Lower leg skin (tissue), 4 donors: ENCODE measurements at regions not wholly inside any gene's neighbourhood (a gene's known extent, or its start where the extent isn't known, plus 50 kb on each side); places are given as distances from the start of the nearest gene placed in this dataset.
"Not testable (repeated sequence)": the region's sequence is repeated elsewhere in the genome, so short reads cannot be mapped to it uniquely, and the experiment has no call there.

Experiments
- DNase-seq, 2 donors: peaks; one replicate each; pipeline ENCODE4 v3.0.0-alpha.2; 2019; ENCODE audit warnings: low spot score in 2 of 2
- H3K4me3 ChIP-seq: fragments of 200-600 bp; sonication (generic); 2 replicates; pipeline ENCODE4 v1.5.1; 2017; ENCODE audit warnings: mild to moderate bottlenecking, low read depth; ENCODE audit not compliant: poor library complexity, severe bottlenecking
- CTCF ChIP-seq, 3 donors: fragments of 450-650 bp; IDR thresholded peaks; one replicate each; pipeline ENCODE4 v1.5.1; 2016; ENCODE audit warnings: antibody characterized with exemption in 3 of 3, mild to moderate bottlenecking in 3 of 3, moderate library complexity in 2 of 3
- POLR2A ChIP-seq, 2 donors: fragments of 450-650 bp; IDR thresholded peaks; one replicate each; pipeline ENCODE4 v1.6.1; 2016 to 2017; ENCODE audit warnings: antibody characterized with exemption in 2 of 2, mild to moderate bottlenecking in 1 of 2, moderate library complexity in 1 of 2
- WGBS, 2 donors: methylation state at CpG; one replicate each; pipeline ENCODE4 v1.1.5; 2018; 5-methylcytosine and 5-hydroxymethylcytosine counted together
- intact Hi-C: fragments of 100-400 bp; cut with DNase I; formaldehyde crosslinking; loops from one replicate; pipeline ENCODE4 v1.15.0; 2023; ENCODE audit warnings: low total_unique reads

GRCh38 chr17:34424814-34425491 is 61.9 kb upstream of the CCL1 start:
- WGBS, 2 donors = 12 to 26% methylated on average over 12 to 13 of the region's 14 CpGs
- intact Hi-C loops = loop anchor here (5.0 kb wide), 2 partner anchors 212 to 697 kb away; partner anchors contain the start of gene FNDC8

GRCh38 chr17:34423978-34424813 is 61.2 kb upstream of the CCL1 start:
- 6 to 7% methylated on average over 27 to 29 of the region's 29 CpGs for WGBS, 2 donors
- DNase-seq = peak in 1 of 2 donors; percentile 76
- TF ChIP-seq POLR2A (IDR thresholded peaks at IDR 0.05) = no peak
- no peak for TF ChIP-seq CTCF (IDR thresholded peaks at IDR 0.05)
- intact Hi-C loops = loop anchor here (5.0 kb wide), 2 partner anchors 213 to 698 kb away; partner anchors contain the start of gene FNDC8
- no peak overlapping the region for H3K4me3 ChIP-seq

More at GRCh38 chr17:34424814-34425491, 61.9 kb upstream of the CCL1 start:
- peak in 1 of 2 donors; percentile 32 for DNase-seq
- no peak overlapping the region for H3K4me3 ChIP-seq
- TF ChIP-seq CTCF (IDR thresholded peaks at IDR 0.05) (no peak), POLR2A (IDR thresholded peaks at IDR 0.05) (no peak)

- not testable (repeated sequence) for H3K4me3 ChIP-seq, DNase-seq
- intact Hi-C loops = loop anchor here (5.0 kb wide), 2 partner anchors 214 to 699 kb away; partner anchors contain the start of gene FNDC8
- 83 to 87% methylated on average over 7 of the region's 7 CpGs for WGBS, 2 donors
These were observed 60.3 kb upstream of the CCL1 start for GRCh38 chr17:34423315-34423714.

- peak in 1 of 2 donors; percentile 36 for DNase-seq
- intact Hi-C loops = loop anchor here (5.0 kb wide), 2 partner anchors 216 to 701 kb away; partner anchors contain the start of gene FNDC8
- 57 to 71% methylated on average over 3 of the region's 3 CpGs for WGBS, 2 donors
- no peak overlapping the region for H3K4me3 ChIP-seq
- no peak for TF ChIP-seq CTCF (IDR thresholded peaks at IDR 0.05)
- no peak for TF ChIP-seq POLR2A (IDR thresholded peaks at IDR 0.05)
These were observed 57.9 kb upstream of the CCL1 start for GRCh38 chr17:34420900-34421299.

GRCh38 chr17:34420254-34420766 is 57.3 kb upstream of the CCL1 start:
- WGBS, 2 donors = 3 to 6% methylated on average over 6 of the region's 6 CpGs
- DNase-seq = peak; percentile 65 to 89
- TF ChIP-seq CTCF (IDR thresholded peaks at IDR 0.05) (peak in 1 of 3 donors; percentile 26), POLR2A (IDR thresholded peaks at IDR 0.05) (no peak)
- intact Hi-C loops = loop anchor here (5.0 kb wide), 2 partner anchors 217 to 702 kb away; partner anchors contain the start of gene FNDC8
- no peak overlapping the region for H3K4me3 ChIP-seq

GRCh38 chr17:34416116-34416515 is 53.1 kb upstream of the CCL1 start:
- WGBS, 2 donors = 85 to 92% methylated on average over 2 of the region's 2 CpGs
- DNase-seq = no peak
- intact Hi-C loops = no loop called here
- TF ChIP-seq POLR2A (IDR thresholded peaks at IDR 0.05) = no peak
- TF ChIP-seq CTCF (IDR thresholded peaks at IDR 0.05) = no peak
- H3K4me3 ChIP-seq = no peak overlapping the region
